Stimulated activated CD8-positive, alpha-beta memory T cell treated with anti-CD3 and anti-CD28 coated beads, Interleukin-7, amount 100 ng/mL, for 48 hours (primary cell): ENCODE measurements at regions not wholly inside any gene's neighbourhood (a gene's known extent, or its start where the extent isn't known, plus 50 kb on each side); places are given as distances from the start of the nearest gene placed in this dataset.

Source experiments
- DNase-seq, 2 donors: peaks; one replicate each; pipeline ENCODE4 v3.0.0-alpha.2; 2020; ENCODE audit warnings: low read depth in 1 of 2; ENCODE audit errors: extremely low read depth in 1 of 2

- no peak for DNase-seq
These were observed 221.3 kb downstream of the ACKR3 start for GRCh38 chr2:236790963-236791362.

GRCh38 chr2:236793023-236794011, 223.7 kb downstream of the ACKR3 start:
- DNase-seq, result no peak

GRCh38 chr2:236794176-236794957, 224.7 kb downstream of the ACKR3 start:
- no peak for DNase-seq

- DNase-seq, result no peak
These were observed 225.7 kb downstream of the ACKR3 start for GRCh38 chr2:236795169-236795860.

- no peak for DNase-seq
These were observed 226.2 kb downstream of the ACKR3 start for GRCh38 chr2:236795861-236796219.

- DNase-seq, result no peak
These were observed 226.6 kb downstream of the ACKR3 start for GRCh38 chr2:236796236-236796635.

- DNase-seq, result no peak
These were observed 227.8 kb downstream of the ACKR3 start for GRCh38 chr2:236797411-236797810.

GRCh38 chr2:236798491-236798890, 228.9 kb downstream of the ACKR3 start:
- no peak for DNase-seq

GRCh38 chr2:236799391-236800026, 229.9 kb downstream of the ACKR3 start:
- no peak for DNase-seq

- no peak for DNase-seq
These were observed 233.2 kb downstream of the ACKR3 start for GRCh38 chr2:236802862-236803261.

- DNase-seq, result no peak
These were observed 234.0 kb downstream of the ACKR3 start for GRCh38 chr2:236803621-236804020.

GRCh38 chr2:236805800-236806531, 236.3 kb downstream of the ACKR3 start:
- no peak for DNase-seq

GRCh38 chr2:236809716-236810115, 240.1 kb downstream of the ACKR3 start:
- DNase-seq, result no peak

GRCh38 chr2:236811062-236811656, 241.5 kb downstream of the ACKR3 start:
- DNase-seq, result no peak

- DNase-seq, result no peak
These were observed 244.1 kb downstream of the ACKR3 start for GRCh38 chr2:236813766-236814165.

GRCh38 chr2:236814593-236814992, 245.0 kb downstream of the ACKR3 start:
- DNase-seq, result no peak

- no peak for DNase-seq
These were observed 246.1 kb downstream of the ACKR3 start for GRCh38 chr2:236815746-236816145.

- DNase-seq, result no peak
These were observed 246.9 kb downstream of the ACKR3 start for GRCh38 chr2:236816197-236817170.
